ENCODE measurements at regions not wholly inside any gene's neighbourhood (a gene's known extent, or its start where the extent isn't known, plus 50 kb on each side); places are given as distances from the start of the nearest gene placed in this dataset.

GRCh38 chr7:9217204-9217603 is 783.8 kb downstream of the NXPH1 start:
- Mint-ChIP-seq H3K4me3 (no peak overlapping the region), H3K36me3 (ENCODE audit: low read depth) (no peaks in the 10 kb centered on the region), H3K27ac (no peak overlapping the region), H3K4me1 (no peaks in the 10 kb centered on the region), H3K27me3 (no peaks in the 10 kb centered on the region), H3K9me3 (peaks cover 2% of the 10 kb centered on the region)
- no peak for DNase-seq
- ChIA-PET CTCF (no interaction called here), POLR2A (no interaction called here)

GRCh38 chr7:9226500-9226899 is 793.1 kb downstream of the NXPH1 start:
- CTCF ChIA-PET: no interaction called here
- Mint-ChIP-seq H3K9me3 (peaks cover 9% of the 10 kb centered on the region), H3K36me3 (ENCODE audit: low read depth) (no peaks in the 10 kb centered on the region), H3K27me3 (no peaks in the 10 kb centered on the region), H3K4me3 (no peak overlapping the region), H3K4me1 (no peaks in the 10 kb centered on the region), H3K27ac (no peak overlapping the region)
- DNase-seq: no peak
- POLR2A ChIA-PET: no interaction called here

- H3K4me3 Mint-ChIP-seq: no peak overlapping the region
These were observed 798.3 kb downstream of the NXPH1 start for GRCh38 chr7:9231630-9232121.

GRCh38 chr7:9240001-9240400 is 806.6 kb downstream of the NXPH1 start:
- Mint-ChIP-seq H3K4me3 (no peak overlapping the region), H3K36me3 (ENCODE audit: low read depth) (no peaks in the 10 kb centered on the region), H3K4me1 (no peaks in the 10 kb centered on the region), H3K9me3 (peaks cover 20% of the 10 kb centered on the region), H3K27me3 (no peaks in the 10 kb centered on the region), H3K27ac (no peak overlapping the region)
- DNase-seq: no peak
- CTCF ChIA-PET: no interaction called here
- POLR2A ChIA-PET: no interaction called here

More at GRCh38 chr7:9231630-9232121, 798.3 kb downstream of the NXPH1 start:
- H3K27me3 Mint-ChIP-seq: no peaks in the 10 kb centered on the region
- CTCF ChIA-PET: no interaction called here
- peaks cover 7% of the 10 kb centered on the region for H3K9me3 Mint-ChIP-seq
- H3K4me1 Mint-ChIP-seq: no peaks in the 10 kb centered on the region
- POLR2A ChIA-PET: no interaction called here
- no peak for DNase-seq
- H3K27ac Mint-ChIP-seq: no peak overlapping the region
- H3K36me3 Mint-ChIP-seq (ENCODE audit: low read depth): no peaks in the 10 kb centered on the region

- no peak for DNase-seq
- no peaks in the 10 kb centered on the region for H3K36me3 Mint-ChIP-seq (ENCODE audit: low read depth)
- H3K9me3 Mint-ChIP-seq: peaks cover 24% of the 10 kb centered on the region
- ChIA-PET POLR2A (no interaction called here), CTCF (no interaction called here)
- no peaks in the 10 kb centered on the region for H3K4me1 Mint-ChIP-seq
- H3K4me3 Mint-ChIP-seq: no peak overlapping the region
- no peak overlapping the region for H3K27ac Mint-ChIP-seq
- no peaks in the 10 kb centered on the region for H3K27me3 Mint-ChIP-seq
These were observed 808.4 kb downstream of the NXPH1 start for GRCh38 chr7:9241826-9242225.

- no peak overlapping the region for H3K4me3 Mint-ChIP-seq
- H3K27me3 Mint-ChIP-seq: no peaks in the 10 kb centered on the region
- POLR2A ChIA-PET: no interaction called here
- no peaks in the 10 kb centered on the region for H3K4me1 Mint-ChIP-seq
- no peak for DNase-seq
- H3K27ac Mint-ChIP-seq: no peak overlapping the region
- H3K9me3 Mint-ChIP-seq: peaks cover 23% of the 10 kb centered on the region
- CTCF ChIA-PET: no interaction called here
- H3K36me3 Mint-ChIP-seq (ENCODE audit: low read depth): no peaks in the 10 kb centered on the region
These were observed 809.2 kb downstream of the NXPH1 start for GRCh38 chr7:9242636-9243035.

- peaks cover 13% of the 10 kb centered on the region for H3K9me3 Mint-ChIP-seq
- no peak for DNase-seq
- ChIA-PET CTCF (no interaction called here), POLR2A (no interaction called here)
- H3K4me1 Mint-ChIP-seq: no peaks in the 10 kb centered on the region
- H3K4me3 Mint-ChIP-seq: no peak overlapping the region
- H3K27ac Mint-ChIP-seq: no peak overlapping the region
- H3K36me3 Mint-ChIP-seq (ENCODE audit: low read depth): no peaks in the 10 kb centered on the region
- no peaks in the 10 kb centered on the region for H3K27me3 Mint-ChIP-seq
These were observed 817.5 kb downstream of the NXPH1 start for GRCh38 chr7:9250876-9251275.

GRCh38 chr7:9264395-9264794 is 831.0 kb downstream of the NXPH1 start:
- Mint-ChIP-seq H3K27ac (no peak overlapping the region), H3K27me3 (no peaks in the 10 kb centered on the region), H3K9me3 (peaks cover 17% of the 10 kb centered on the region), H3K4me1 (no peaks in the 10 kb centered on the region), H3K4me3 (no peak overlapping the region), H3K36me3 (ENCODE audit: low read depth) (no peaks in the 10 kb centered on the region)
- POLR2A ChIA-PET: no interaction called here
- DNase-seq: no peak
- CTCF ChIA-PET: no interaction called here

- Mint-ChIP-seq H3K36me3 (ENCODE audit: low read depth) (no peaks in the 10 kb centered on the region), H3K4me1 (no peaks in the 10 kb centered on the region), H3K4me3 (no peak overlapping the region), H3K9me3 (peaks cover 10% of the 10 kb centered on the region), H3K27me3 (no peaks in the 10 kb centered on the region), H3K27ac (no peak overlapping the region)
- ChIA-PET CTCF (no interaction called here), POLR2A (no interaction called here)
- no peak for DNase-seq
These were observed 846.7 kb downstream of the NXPH1 start for GRCh38 chr7:9280088-9280487.

- H3K27me3 Mint-ChIP-seq: no peaks in the 10 kb centered on the region
- ChIA-PET CTCF (no interaction called here), POLR2A (no interaction called here)
- no peak overlapping the region for H3K27ac Mint-ChIP-seq
- H3K9me3 Mint-ChIP-seq: peaks cover 13% of the 10 kb centered on the region
- no peaks in the 10 kb centered on the region for H3K36me3 Mint-ChIP-seq (ENCODE audit: low read depth)
- no peaks in the 10 kb centered on the region for H3K4me1 Mint-ChIP-seq
- DNase-seq: no peak
- H3K4me3 Mint-ChIP-seq: no peak overlapping the region
These were observed 849.8 kb downstream of the NXPH1 start for GRCh38 chr7:9283246-9283645.

GRCh38 chr7:9302436-9302835 is 869.0 kb downstream of the NXPH1 start:
- CTCF ChIA-PET: no interaction called here
- Mint-ChIP-seq H3K27ac (no peak overlapping the region), H3K27me3 (no peaks in the 10 kb centered on the region), H3K4me3 (no peak overlapping the region), H3K4me1 (no peaks in the 10 kb centered on the region), H3K9me3 (no peaks in the 10 kb centered on the region), H3K36me3 (ENCODE audit: low read depth) (no peaks in the 10 kb centered on the region)
- POLR2A ChIA-PET: no interaction called here
- DNase-seq: no peak

- ChIA-PET POLR2A (no interaction called here), CTCF (interaction anchor here (0.7 kb wide), 1 partner anchor 15 kb away, joined by 3 read pairs; no protein-coding TSS in a partner anchor)
- Mint-ChIP-seq H3K4me3 (no peak overlapping the region), H3K9me3 (no peaks in the 10 kb centered on the region), H3K27ac (no peak overlapping the region), H3K4me1 (no peaks in the 10 kb centered on the region), H3K27me3 (no peaks in the 10 kb centered on the region), H3K36me3 (ENCODE audit: low read depth) (no peaks in the 10 kb centered on the region)
- no peak for DNase-seq
These were observed 873.7 kb downstream of the NXPH1 start for GRCh38 chr7:9307131-9307530.

- ChIA-PET CTCF (no interaction called here), POLR2A (no interaction called here)
- H3K36me3 Mint-ChIP-seq (ENCODE audit: low read depth): no peaks in the 10 kb centered on the region
- DNase-seq: no peak
- H3K4me3 Mint-ChIP-seq: no peak overlapping the region
- no peak overlapping the region for H3K27ac Mint-ChIP-seq
- peaks cover 4% of the 10 kb centered on the region for H3K9me3 Mint-ChIP-seq
- H3K4me1 Mint-ChIP-seq: no peaks in the 10 kb centered on the region
- H3K27me3 Mint-ChIP-seq: no peaks in the 10 kb centered on the region
These were observed 891.1 kb downstream of the NXPH1 start for GRCh38 chr7:9324513-9324912.

GRCh38 chr7:9328296-9328695 is 894.9 kb downstream of the NXPH1 start:
- no peaks in the 10 kb centered on the region for H3K36me3 Mint-ChIP-seq (ENCODE audit: low read depth)
- ChIA-PET CTCF (no interaction called here), POLR2A (no interaction called here)
- no peaks in the 10 kb centered on the region for H3K4me1 Mint-ChIP-seq
- no peak for DNase-seq
- no peaks in the 10 kb centered on the region for H3K27me3 Mint-ChIP-seq
- H3K4me3 Mint-ChIP-seq: no peak overlapping the region
- no peak overlapping the region for H3K27ac Mint-ChIP-seq
- peaks cover 2% of the 10 kb centered on the region for H3K9me3 Mint-ChIP-seq

- CTCF ChIA-PET: no interaction called here
These were observed 916.2 kb downstream of the NXPH1 start for GRCh38 chr7:9349625-9350024.

More at GRCh38 chr7:9349625-9350024, 916.2 kb downstream of the NXPH1 start:
- H3K9me3 Mint-ChIP-seq: peaks cover 4% of the 10 kb centered on the region
- no peaks in the 10 kb centered on the region for H3K27me3 Mint-ChIP-seq
- no peaks in the 10 kb centered on the region for H3K36me3 Mint-ChIP-seq (ENCODE audit: low read depth)
- H3K4me3 Mint-ChIP-seq: no peak overlapping the region
- POLR2A ChIA-PET: no interaction called here
- no peak for DNase-seq
- H3K27ac Mint-ChIP-seq: no peak overlapping the region
- no peaks in the 10 kb centered on the region for H3K4me1 Mint-ChIP-seq
